ENCODE measurements at regions not wholly inside any gene's neighbourhood (a gene's known extent, or its start where the extent isn't known, plus 50 kb on each side); places are given as distances from the start of the nearest gene placed in this dataset.

DNA sequence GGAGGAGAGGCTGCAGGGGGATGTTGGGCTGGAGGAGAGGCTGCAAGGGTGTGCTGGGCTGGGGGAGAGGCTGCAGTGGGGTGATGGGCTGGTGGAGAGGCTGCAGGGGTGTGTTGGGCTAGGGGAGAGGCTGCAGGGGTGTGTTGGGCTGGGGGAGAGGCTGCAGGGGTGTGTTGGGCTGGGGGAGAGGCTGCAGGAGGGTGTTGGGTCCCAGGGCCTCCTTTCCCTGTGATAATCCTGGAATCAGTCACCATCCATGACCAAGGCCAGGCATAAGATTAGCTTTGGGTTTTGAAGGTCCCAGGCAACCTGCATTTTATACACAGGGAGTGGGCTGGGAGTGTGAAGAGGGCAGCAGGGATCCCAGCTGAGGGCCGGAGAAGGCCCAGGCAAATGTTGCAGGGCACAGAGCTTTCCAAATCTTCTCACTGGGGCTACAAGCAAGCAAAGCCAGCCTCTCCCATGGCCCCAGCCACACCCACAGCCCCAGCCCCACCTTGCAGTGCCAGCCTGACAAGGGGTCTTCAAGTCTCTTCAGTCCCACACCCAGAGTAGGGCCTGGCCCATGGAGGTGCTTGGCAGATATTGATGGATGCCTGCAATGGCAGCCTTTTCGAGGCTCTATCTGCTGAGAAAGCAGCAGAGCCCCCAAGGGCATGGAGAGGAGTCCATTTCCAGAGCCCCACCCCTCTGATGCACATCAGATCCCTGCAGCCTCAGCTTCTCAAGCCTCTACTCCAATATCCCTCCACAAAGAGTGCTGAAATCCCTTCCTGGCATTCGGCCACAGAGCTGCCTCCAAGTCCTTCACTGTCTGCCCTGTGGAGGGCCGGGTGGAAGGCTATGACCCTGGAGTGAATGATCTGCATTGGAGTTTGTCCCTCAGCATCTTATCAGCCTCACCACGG, 50.3 kb upstream of the GLI2 start:
- DNase-seq, result no peak
